ENCODE measurements at regions not wholly inside any gene's neighbourhood (a gene's known extent, or its start where the extent isn't known, plus 50 kb on each side); places are given as distances from the start of the nearest gene placed in this dataset.
A peak's percentile ranks its signal among the peaks of the same experiment; 100 is the strongest.

DNA sequence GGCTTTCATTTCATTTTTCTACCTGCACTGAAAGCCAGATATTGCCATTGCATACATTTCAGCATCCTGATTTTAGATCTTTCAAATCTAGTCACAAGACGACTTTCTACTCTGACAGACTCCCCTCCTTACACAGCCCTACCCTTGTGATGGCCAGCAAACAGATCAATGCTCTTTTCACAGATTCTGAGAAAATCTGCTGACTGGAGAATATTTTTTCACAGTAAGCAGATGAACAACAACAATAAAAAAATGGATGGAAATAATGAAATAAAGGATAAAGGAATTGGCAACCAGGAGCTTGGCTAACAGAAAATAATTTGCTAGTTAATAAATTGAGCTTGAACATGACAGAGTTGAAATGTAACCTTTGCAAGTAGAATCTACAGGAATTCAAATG is 527.2 kb downstream of the IRS1 start:
- no peak for DNase-seq (ENCODE audit: low read depth)

GRCh38 chr2:226270285-226271058 is 529.1 kb downstream of the IRS1 start:
- DNase-seq (ENCODE audit: low read depth), result no peak

- no peak for DNase-seq (ENCODE audit: low read depth)
These were observed 531.9 kb downstream of the IRS1 start for GRCh38 chr2:226267516-226268289.

DNA sequence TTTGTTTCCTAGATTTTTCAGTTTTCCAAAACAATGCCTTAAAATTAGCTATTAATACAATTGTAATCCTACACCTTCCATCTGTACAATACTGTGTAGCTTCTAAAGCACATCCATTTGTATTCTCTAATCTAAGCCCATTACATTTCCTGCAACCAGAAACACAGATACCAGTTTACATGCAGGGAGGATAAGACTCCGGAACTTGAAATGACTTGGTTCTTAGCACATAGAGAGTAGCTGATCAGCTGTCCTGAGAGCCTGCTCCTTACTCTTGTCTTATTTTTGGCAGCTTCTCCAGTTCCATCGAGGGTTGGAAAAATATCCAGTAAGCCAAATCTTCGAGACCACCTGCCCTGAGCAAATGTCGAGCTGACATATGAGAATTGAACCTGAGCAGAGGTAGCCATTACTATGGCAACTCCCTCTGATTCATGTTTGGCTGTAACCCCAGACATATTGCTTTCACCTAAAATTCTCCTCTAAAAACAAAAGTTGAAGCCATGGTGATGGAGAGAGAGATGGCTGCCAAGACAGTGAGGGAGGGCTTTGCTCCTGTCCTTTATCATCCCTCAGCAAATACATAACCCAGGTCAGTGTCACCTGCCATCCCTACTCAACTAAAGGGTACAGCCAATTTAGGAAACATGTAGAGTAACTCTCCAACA is 542.8 kb downstream of the IRS1 start:
- DNase-seq (ENCODE audit: low read depth), result no peak

DNA sequence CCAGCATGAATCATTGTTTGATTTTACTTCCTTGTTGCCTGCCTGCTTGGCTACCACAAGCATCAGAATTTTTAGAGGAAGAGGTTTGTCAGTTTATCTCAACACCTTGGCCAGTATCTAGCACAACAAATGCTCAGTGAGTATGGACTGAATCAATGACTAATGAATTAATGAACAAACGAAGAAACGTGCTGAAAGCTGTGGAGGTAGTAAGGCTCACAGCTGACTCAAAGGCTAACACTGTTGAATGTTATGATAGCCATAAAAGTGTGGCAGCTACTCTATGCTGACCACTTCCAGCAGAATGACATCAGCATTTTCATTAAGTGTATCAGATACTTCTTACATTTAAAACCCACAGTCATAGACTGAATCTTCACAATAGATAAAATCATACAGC is 543.4 kb downstream of the IRS1 start:
- DNase-seq (ENCODE audit: low read depth), result peak; percentile 47

DNA sequence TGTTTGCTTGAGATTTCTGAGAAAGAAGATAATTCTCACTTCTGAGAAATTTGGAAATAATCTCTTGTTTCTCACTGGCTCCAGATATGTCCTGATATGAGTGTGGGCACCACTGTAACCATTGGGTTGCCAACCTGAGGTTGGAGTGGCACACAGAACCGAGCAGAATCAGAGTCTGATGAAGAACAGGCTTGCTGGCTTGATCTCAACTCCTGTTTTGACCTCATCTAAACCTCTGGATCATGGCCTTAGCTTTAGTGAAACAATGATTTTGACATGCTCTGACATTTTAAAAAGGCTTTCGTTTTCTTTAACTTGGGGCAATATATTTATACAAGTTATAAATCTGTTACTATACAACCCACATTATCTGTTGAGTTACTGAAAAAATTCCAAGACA is 548.0 kb downstream of the IRS1 start:
- no peak for DNase-seq (ENCODE audit: low read depth)

DNA sequence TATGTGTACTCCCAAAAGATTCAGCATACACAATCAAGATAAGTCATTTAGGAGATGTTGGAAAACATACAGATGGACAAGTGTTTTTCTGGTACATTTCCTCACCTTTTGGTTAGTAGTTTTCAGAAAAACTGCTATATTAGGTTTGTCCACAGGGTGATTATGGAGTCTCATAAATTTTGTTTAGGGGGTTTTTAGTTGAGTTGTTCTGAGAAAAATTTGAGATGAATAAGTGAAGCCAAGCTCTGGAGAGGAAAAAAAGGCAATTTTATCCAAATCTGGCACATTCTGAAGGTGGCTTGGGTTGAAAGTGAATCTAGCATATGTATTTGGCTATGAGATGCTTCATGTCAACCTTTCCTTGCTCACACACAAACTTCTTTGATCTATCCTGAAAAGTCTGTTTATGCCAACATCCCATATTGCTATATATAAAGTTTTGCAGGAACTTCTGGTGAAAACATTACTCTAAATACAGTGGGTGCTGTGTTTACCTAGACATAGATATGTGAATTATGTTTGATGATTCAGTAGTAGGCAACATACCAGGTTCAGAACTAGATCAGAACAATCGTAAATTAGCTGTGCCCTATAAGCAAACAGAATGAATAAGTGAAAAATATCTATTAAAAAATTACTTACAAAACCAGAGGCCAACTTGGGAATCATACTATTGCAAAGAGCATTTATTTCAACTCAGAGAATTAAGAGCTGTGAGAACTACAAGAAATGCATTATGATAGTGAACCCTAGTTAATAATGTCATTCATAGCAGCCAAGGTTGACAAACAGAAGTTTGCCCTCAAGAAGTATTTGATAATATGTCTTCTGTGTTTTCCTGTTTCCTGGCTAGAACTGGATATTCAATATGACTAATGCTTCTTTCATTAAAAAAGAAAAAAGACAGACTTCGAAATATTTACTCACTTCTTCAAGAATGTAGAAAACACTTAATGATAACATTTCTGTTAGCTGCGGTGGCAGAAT is 552.0 kb downstream of the IRS1 start:
- DNase-seq (ENCODE audit: low read depth), result no peak

DNA sequence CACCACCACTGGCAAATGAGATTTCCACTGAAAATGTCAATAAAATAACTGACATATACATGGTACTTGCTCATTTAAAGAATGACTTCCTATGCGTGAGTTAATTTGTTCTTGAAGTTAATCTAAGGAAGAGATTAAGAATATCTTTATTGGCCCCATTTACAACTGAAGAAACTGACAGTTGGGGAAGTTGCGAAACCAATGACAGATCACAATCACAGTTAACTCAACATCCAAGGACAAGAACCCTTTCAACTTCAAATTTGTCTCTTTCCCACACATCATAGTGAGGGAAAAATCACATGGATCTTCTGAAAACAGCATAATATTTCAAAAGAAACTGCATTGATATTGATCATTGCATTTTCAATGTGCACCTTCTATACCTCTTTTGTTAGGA is 565.4 kb downstream of the IRS1 start:
- no peak for DNase-seq (ENCODE audit: low read depth)

DNA sequence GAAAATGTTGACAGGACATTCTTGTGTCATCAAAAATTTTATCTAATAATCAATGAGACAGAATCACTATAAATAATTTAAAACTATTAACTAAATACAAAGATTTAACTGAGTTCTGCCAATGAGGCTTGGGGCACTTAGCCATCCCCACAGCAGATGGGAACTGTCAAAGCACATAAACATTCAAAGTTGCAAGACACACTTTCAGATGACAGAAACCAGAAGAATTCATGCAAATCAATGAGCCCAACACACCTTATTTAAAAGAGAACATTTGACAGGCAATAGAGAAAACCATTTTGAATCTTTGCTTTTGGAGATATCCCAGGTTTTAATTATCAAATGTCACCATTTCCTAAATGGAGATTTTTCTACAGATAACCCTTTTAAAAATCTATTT is 566.2 kb downstream of the IRS1 start:
- DNase-seq (ENCODE audit: low read depth), result no peak

DNA sequence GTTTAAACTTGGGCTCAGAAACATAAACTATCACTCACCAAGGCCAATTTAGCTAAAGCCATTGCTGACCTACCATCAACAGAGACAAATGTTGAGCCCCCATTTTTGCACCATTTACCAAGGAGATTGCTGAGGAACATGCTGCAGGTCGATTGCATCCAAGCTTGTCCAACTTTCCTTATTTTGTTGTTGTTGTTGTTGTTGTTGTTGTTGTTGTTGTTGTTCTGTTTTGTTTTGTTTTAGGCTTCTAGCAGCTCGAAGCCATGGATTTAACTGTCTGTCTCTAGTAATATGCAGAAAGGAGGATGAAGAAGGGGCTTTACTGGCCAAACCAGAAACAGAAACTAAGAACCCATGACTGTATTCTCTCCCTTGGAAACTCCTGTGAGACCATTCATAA is 571.5 kb downstream of the IRS1 start:
- DNase-seq (ENCODE audit: low read depth), result no peak

DNA sequence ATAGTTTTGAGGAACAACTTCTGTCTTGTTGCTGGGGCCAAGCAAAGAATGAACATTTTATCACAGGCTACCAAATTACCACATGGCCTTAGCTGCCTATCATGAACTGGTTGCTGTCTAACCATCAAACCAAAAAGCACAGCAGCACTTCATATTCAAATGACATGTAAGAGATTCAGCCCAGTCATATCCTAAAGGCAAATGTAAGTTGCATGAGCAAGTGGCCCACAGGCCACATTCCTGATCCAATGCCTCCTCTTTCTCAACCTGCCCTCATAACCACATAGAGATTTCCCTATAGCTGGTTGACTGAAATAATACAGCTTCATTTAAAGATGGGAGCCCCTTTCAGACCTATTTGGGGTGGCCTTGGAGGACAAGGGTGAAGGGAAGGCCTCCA is 572.3 kb downstream of the IRS1 start:
- DNase-seq (ENCODE audit: low read depth), result no peak

DNA sequence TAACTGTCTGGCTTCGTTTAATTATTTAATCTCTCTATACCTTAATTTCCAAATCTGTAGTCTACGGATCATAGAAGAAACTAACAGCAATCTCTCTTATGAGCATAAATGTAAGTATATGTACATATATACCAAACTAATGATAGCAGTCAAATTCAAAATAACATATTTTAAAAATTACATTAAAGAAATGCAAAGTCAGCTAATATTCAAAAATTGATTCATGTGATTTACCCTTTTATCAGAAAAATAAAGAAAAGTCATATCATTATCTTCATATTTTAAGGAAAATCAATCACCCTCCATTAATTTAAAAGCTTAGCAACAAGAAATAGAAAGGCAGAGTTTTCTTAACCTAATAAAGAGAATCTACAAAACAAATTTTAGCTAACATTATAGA is 575.9 kb downstream of the IRS1 start:
- no peak for DNase-seq (ENCODE audit: low read depth)

- no peak for DNase-seq (ENCODE audit: low read depth)
These were observed 579.1 kb downstream of the IRS1 start for GRCh38 chr2:226220511-226220910.

- DNase-seq (ENCODE audit: low read depth), result no peak
These were observed 582.4 kb downstream of the IRS1 start for GRCh38 chr2:226217191-226217590.

- no peak for DNase-seq (ENCODE audit: low read depth)
These were observed 583.0 kb downstream of the IRS1 start for GRCh38 chr2:226216575-226216974.

DNA sequence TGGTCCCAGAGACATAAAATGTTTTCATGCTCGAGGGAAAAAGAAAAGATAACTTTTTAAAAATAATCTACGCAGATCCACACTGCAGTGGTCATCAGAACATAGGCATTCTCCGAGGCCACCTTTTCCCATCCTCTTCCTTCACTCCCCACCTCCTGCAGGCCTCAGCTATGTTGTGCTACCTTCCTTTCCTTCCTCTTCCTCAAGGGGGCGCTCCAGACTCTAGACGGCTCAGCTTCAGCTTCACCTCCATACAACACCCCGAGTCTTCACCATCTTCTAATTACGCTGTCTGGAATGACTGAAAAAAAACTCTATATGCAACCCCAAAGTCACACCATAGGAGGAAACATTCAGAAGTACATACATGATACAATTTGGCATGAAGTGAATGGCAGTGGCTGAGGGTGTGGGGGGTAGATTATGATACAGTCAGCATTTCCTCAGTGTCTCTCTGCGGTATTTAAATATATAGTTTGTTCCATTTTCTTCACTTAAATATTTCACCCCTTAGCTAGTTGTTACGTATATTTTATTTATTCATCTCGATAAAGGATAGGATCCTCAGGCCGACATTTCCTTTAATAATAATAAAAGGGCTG is 583.6 kb downstream of the IRS1 start:
- peak; percentile 12 for DNase-seq (ENCODE audit: low read depth)

GRCh38 chr2:226213717-226214116 is 585.9 kb downstream of the IRS1 start:
- peak; percentile 72 for DNase-seq (ENCODE audit: low read depth)

- DNase-seq (ENCODE audit: low read depth), result peak; percentile 40
These were observed 588.2 kb downstream of the IRS1 start for GRCh38 chr2:226211439-226211838.

GRCh38 chr2:226208726-226209125 is 590.9 kb downstream of the IRS1 start:
- no peak for DNase-seq (ENCODE audit: low read depth)

DNA sequence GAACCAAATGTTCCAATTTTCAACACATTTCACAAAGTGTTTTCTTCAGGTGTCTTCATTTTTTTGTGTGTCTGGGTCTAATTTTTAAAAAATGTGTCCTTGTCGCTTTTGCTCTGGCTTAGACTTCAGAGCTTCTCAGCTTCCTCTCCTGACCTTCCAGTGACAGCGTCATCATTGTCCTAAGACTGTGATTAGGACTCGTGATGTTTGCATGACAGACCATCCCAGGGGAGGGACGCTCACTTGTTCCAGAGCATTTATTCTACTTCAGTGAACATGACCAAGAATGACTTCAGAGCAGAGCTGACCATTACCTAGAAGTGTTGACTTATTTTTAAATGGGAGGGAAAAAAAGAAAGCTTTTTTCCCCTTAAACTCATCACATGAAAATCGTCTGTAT is 591.9 kb downstream of the IRS1 start:
- no peak for DNase-seq (ENCODE audit: low read depth)

DNA sequence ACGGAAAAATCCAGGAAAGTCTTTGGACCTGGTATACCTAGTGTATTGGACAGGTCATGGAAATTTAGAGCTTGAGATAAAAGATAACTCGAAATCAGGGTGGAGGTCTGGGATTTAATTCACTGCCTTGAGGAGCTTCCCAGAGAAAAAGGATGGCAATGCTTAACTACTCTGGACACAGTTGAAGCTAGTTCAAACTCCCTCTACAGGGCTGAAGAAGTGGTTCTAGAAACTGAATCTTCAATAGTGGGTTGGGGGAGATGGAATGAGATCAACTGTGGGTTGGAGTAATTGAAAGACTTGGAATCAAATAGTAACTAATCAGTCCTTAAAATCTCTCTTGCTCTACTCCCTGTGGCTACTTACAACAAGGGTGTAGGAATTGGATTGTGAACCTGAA is 600.1 kb downstream of the IRS1 start:
- DNase-seq (ENCODE audit: low read depth), result no peak

All from stromal cell of bone marrow (primary cell).